Adrenal gland (tissue), 5 donors: ENCODE measurements at regions not wholly inside any gene's neighbourhood (a gene's known extent, or its start where the extent isn't known, plus 50 kb on each side); places are given as distances from the start of the nearest gene placed in this dataset.

Source experiments
- CTCF ChIP-seq, 6 experiments: fragments of 450-650 bp in 4 of 6; fragments of 200-600 bp in 2 of 6; sonication (generic) in 1 of 6; IDR thresholded peaks; 1 replicate in 5 of 6; 2 replicates in 1 of 6; pipeline versions ENCODE4 v1.5.1 to v1.8.0; 2016 to 2021; ENCODE audit warnings: antibody characterized with exemption in 6 of 6, mild to moderate bottlenecking in 2 of 6, moderate library complexity in 1 of 6
- POLR2A ChIP-seq, 2 donors: fragments of 450-650 bp; IDR thresholded peaks; one replicate each; pipeline ENCODE4 v1.6.1; 2017; ENCODE audit warnings: antibody characterized with exemption in 2 of 2, mild to moderate bottlenecking in 2 of 2, moderate library complexity in 1 of 2
- donor health status: DM: no; HTN: no; CAD: no.

- TF ChIP-seq CTCF (IDR thresholded peaks at IDR 0.05) (no peak), POLR2A (IDR thresholded peaks at IDR 0.05) (no peak)
These were observed 440.4 kb downstream of the EPM2A start for GRCh38 chr6:145294942-145295341.
